ENCODE measurements at regions not wholly inside any gene's neighbourhood (a gene's known extent, or its start where the extent isn't known, plus 50 kb on each side); places are given as distances from the start of the nearest gene placed in this dataset.
A peak's percentile ranks its signal among the peaks of the same experiment; 100 is the strongest.

GRCh38 chr13:47218611-47219010, 321.8 kb upstream of the HTR2A start:
- Histone ChIP-seq H3K9me3 (replicated peaks) (no peaks in the 10 kb centered on the region), H3K27me3 (no peaks in the 10 kb centered on the region), H3K4me3 (no peak overlapping the region), H3K27ac (no peak overlapping the region), H3K36me3 (no peaks in the 10 kb centered on the region), H3K4me1 (peaks cover 21% of the 10 kb centered on the region)
- DNase-seq: no peak

- Histone ChIP-seq H3K36me3 (no peaks in the 10 kb centered on the region), H3K27me3 (no peaks in the 10 kb centered on the region), H3K4me3 (peak overlapping the region; percentile 19; the same call in 1 of the 2 replicates), H3K9me3 (replicated peaks) (no peaks in the 10 kb centered on the region), H3K27ac (peak overlapping the region; percentile 92), H3K4me1 (peaks cover 26% of the 10 kb centered on the region)
- DNase-seq: peak in 1 of 2 experiments; percentile 25
Observed at GRCh38 chr13:47216176-47216822, 319.4 kb upstream of the HTR2A start.

GRCh38 chr13:47215736-47216135, 318.9 kb upstream of the HTR2A start:
- Histone ChIP-seq H3K4me1 (peaks cover 32% of the 10 kb centered on the region), H3K27me3 (no peaks in the 10 kb centered on the region), H3K27ac (peak overlapping the region; percentile 92), H3K9me3 (replicated peaks) (no peaks in the 10 kb centered on the region), H3K36me3 (no peaks in the 10 kb centered on the region), H3K4me3 (peak overlapping the region; percentile 19; the same call in 1 of the 2 replicates)
- DNase-seq: peak; percentile 75 to 87

DNA sequence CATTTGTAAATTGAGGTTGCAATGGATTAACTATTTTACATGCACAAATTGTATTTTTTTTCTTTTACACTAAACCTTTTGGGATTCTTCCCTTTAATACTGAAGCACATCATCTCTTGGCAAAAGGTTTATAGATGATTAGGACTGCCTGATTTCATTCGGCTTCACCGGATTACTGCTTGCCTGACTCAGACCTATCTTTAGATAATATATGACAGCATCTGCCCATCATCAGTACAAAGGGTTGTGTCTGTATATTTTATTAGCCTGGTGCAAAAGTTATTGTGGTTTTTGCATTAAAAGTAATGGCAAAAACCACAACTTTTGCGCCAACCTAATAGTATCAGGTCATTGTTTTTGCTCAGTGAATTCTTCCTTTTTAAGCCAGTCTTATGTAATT, 316.2 kb upstream of the HTR2A start:
- no peaks in the 10 kb centered on the region for H3K9me3 ChIP-seq (replicated peaks)
- peaks cover 48% of the 10 kb centered on the region for H3K4me1 ChIP-seq
- no peak overlapping the region for H3K27ac ChIP-seq
- H3K36me3 ChIP-seq: no peaks in the 10 kb centered on the region
- no peaks in the 10 kb centered on the region for H3K27me3 ChIP-seq
- H3K4me3 ChIP-seq: no peak overlapping the region
- no peak for DNase-seq

- no peaks in the 10 kb centered on the region for H3K36me3 ChIP-seq
- no peak overlapping the region for H3K4me3 ChIP-seq
- DNase-seq: peak; percentile 14 to 36
- peak overlapping the region; percentile 32 for H3K27ac ChIP-seq
- H3K9me3 ChIP-seq (replicated peaks): no peaks in the 10 kb centered on the region
- H3K4me1 ChIP-seq: peaks cover 38% of the 10 kb centered on the region
- no peaks in the 10 kb centered on the region for H3K27me3 ChIP-seq
Observed at GRCh38 chr13:47211106-47211505, 314.3 kb upstream of the HTR2A start.

- Histone ChIP-seq H3K4me1 (peaks cover 20% of the 10 kb centered on the region), H3K9me3 (replicated peaks) (no peaks in the 10 kb centered on the region), H3K27ac (no peak overlapping the region), H3K4me3 (no peak overlapping the region), H3K36me3 (no peaks in the 10 kb centered on the region), H3K27me3 (no peaks in the 10 kb centered on the region)
- DNase-seq: no peak
Observed at GRCh38 chr13:47206111-47206510, 309.3 kb upstream of the HTR2A start.

GRCh38 chr13:47190696-47191305, 293.9 kb upstream of the HTR2A start:
- Histone ChIP-seq H3K4me1 (no peaks in the 10 kb centered on the region), H3K4me3 (no peak overlapping the region), H3K36me3 (no peaks in the 10 kb centered on the region), H3K27me3 (no peaks in the 10 kb centered on the region), H3K9me3 (replicated peaks) (no peaks in the 10 kb centered on the region), H3K27ac (no peak overlapping the region)
- DNase-seq: no peak

DNA sequence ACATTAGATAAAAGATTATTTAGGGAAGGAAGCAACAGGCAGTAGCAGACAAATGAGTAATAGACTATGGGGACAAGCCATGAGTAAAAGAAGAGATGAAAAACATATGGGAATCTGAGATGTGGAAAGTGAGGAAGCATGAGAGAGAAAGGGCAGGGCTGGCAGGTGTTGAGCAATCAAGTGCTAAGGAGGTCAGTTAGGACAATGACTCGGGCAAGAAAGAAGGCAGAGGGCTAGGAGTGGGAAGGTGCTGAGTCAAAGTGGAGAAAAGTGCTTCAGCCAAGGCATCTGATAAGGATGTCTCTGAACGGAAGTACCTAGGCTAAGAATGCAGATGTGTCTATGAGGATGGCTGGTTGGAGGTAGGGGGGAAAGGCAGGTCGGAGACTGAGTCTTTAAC, 291.9 kb upstream of the HTR2A start:
- no peaks in the 10 kb centered on the region for H3K36me3 ChIP-seq
- H3K4me3 ChIP-seq: no peak overlapping the region
- no peak overlapping the region for H3K27ac ChIP-seq
- no peaks in the 10 kb centered on the region for H3K27me3 ChIP-seq
- H3K4me1 ChIP-seq: no peaks in the 10 kb centered on the region
- no peak for DNase-seq
- H3K9me3 ChIP-seq (replicated peaks): no peaks in the 10 kb centered on the region; the same call in 1 of the 2 replicates

- H3K36me3 ChIP-seq: no peaks in the 10 kb centered on the region
- no peaks in the 10 kb centered on the region for H3K4me1 ChIP-seq
- H3K4me3 ChIP-seq: no peak overlapping the region
- no peak overlapping the region for H3K27ac ChIP-seq
- DNase-seq: no peak
- H3K9me3 ChIP-seq (replicated peaks): no peaks in the 10 kb centered on the region; the same call in 1 of the 2 replicates
- no peaks in the 10 kb centered on the region for H3K27me3 ChIP-seq
Observed at GRCh38 chr13:47186471-47186870, 289.6 kb upstream of the HTR2A start.

GRCh38 chr13:47184321-47184720, 287.5 kb upstream of the HTR2A start:
- H3K9me3 ChIP-seq (replicated peaks): no peaks in the 10 kb centered on the region; the same call in 1 of the 2 replicates
- H3K27me3 ChIP-seq: no peaks in the 10 kb centered on the region
- H3K4me1 ChIP-seq: no peaks in the 10 kb centered on the region
- no peak overlapping the region for H3K27ac ChIP-seq
- H3K36me3 ChIP-seq: no peaks in the 10 kb centered on the region
- no peak overlapping the region for H3K4me3 ChIP-seq
- DNase-seq: no peak

DNA sequence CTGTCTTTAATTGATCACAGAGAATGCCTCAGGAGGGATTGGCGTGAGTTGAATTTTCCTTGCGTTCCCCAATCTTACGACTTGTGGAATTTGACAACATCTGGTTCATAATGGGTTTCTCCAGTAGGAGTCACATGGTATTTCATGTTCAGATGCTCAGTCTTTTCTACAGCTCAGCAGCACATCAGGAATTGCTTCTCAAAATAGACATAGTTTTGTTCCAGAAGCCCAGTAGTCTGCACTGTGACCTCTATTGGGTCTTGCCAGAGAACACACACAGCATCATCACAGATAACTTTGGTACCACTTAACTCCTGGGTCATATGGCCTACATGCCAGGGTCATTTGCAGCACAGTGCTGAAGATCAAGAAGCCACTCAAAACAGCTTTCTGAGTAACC, 282.5 kb upstream of the HTR2A start:
- Histone ChIP-seq H3K4me3 (no peak overlapping the region), H3K4me1 (0 out of 2 replicates have a peak, but pooled peaks cover 2% of the 10 kb centered on the region), H3K36me3 (no peaks in the 10 kb centered on the region), H3K27ac (no peak overlapping the region), H3K27me3 (no peaks in the 10 kb centered on the region), H3K9me3 (replicated peaks) (no peaks in the 10 kb centered on the region)
- no peak for DNase-seq

DNA sequence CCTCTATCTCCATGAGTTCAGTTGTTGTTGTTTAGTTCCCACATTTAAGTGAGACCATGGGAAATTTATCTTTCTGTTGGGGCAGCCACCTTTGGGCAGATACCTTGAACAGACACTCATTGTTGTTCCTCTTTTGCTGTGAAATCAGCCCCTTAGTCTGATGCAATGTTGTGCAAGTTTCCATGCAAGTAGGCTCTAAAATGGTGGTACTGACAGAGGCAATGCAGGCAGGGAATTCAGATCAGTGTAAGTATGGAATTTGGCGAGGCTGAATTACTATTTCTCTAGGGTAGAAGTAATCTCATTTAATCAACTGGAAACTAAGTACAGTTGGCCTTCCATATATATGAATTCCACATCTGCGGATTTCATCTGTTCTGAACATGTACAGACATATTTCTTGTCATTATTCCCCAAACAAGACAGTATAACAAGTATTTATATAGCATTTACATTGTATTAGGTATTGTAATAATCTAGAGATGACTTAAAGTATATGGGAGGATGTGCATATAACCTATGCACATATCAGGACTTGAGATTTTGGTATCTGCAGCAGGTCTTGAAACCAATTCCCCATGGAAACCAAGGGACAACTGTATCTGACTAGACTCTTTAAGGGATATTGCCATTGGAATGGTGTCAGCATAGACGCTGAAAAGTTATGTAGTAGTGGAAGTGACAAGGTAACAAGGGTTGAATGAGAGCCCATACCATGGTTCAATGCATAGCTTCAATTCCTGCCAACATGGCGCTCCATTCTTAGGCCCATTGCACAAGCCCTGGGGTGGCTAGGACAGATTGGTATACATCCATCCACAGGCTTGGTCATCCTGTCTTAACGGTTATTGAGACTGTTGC, 281.5 kb upstream of the HTR2A start:
- no peak overlapping the region for H3K4me3 ChIP-seq
- DNase-seq: no peak
- H3K36me3 ChIP-seq: no peaks in the 10 kb centered on the region
- H3K27ac ChIP-seq: no peak overlapping the region
- H3K27me3 ChIP-seq: no peaks in the 10 kb centered on the region
- 0 out of 2 replicates have a peak, but pooled peaks cover 2% of the 10 kb centered on the region for H3K4me1 ChIP-seq
- no peaks in the 10 kb centered on the region for H3K9me3 ChIP-seq (replicated peaks)

GRCh38 chr13:47175172-47175866, 278.5 kb upstream of the HTR2A start:
- H3K36me3 ChIP-seq: no peaks in the 10 kb centered on the region
- H3K9me3 ChIP-seq (replicated peaks): no peaks in the 10 kb centered on the region
- H3K27me3 ChIP-seq: no peaks in the 10 kb centered on the region
- no peak overlapping the region for H3K4me3 ChIP-seq
- peak in 1 of 2 experiments; percentile 7 for DNase-seq
- H3K4me1 ChIP-seq: 0 out of 2 replicates have a peak, but pooled peaks cover 2% of the 10 kb centered on the region
- H3K27ac ChIP-seq: no peak overlapping the region

DNA sequence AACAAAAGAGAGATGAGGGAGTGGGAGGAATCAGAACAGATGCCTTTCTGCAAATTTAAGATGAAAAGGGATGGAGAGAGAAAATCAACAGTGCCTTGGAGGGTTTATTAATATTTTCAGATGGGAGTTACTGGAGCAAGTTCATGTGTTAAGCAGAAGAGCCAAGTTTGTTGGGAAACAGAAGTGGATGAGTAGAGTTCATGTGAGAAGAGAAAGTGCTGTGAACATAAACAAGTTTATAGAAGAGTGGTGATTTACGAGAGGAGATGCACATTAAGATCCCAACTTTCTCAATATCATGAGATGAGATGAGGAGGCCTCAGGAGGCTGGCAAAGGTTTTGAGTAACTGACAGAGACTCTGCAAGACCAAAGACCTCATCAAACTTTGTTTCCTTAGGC, 274.1 kb upstream of the HTR2A start:
- Histone ChIP-seq H3K4me3 (no peak overlapping the region), H3K4me1 (0 out of 2 replicates have a peak, but pooled peaks cover 2% of the 10 kb centered on the region), H3K27ac (no peak overlapping the region), H3K36me3 (no peaks in the 10 kb centered on the region), H3K9me3 (replicated peaks) (no peaks in the 10 kb centered on the region), H3K27me3 (no peaks in the 10 kb centered on the region)
- DNase-seq: no peak
